Osteoblast (primary cell): ENCODE measurements at regions not wholly inside any gene's neighbourhood (a gene's known extent, or its start where the extent isn't known, plus 50 kb on each side); places are given as distances from the start of the nearest gene placed in this dataset.

Experiments
- DNase-seq: peaks from one replicate; pipeline ENCODE4 v3.0.0; 2011; ENCODE audit warnings: low spot score, mixed read lengths; ENCODE audit not compliant: insufficient read length; ENCODE audit errors: missing footprints
- H2AFZ ChIP-seq: 2 replicates; pipeline ENCODE4 v1.6.0; 2011; ENCODE audit warnings: mild to moderate bottlenecking, low read length
- H3K27ac ChIP-seq: 2 replicates; pipeline ENCODE4 v1.5.1; 2011; ENCODE audit warnings: mild to moderate bottlenecking, low read depth, low read length, moderate library complexity
- H3K27me3 ChIP-seq: 2 replicates; pipeline ENCODE4 v1.6.0; 2012; ENCODE audit warnings: mild to moderate bottlenecking, control low read depth, inconsistent platforms, low read length, moderate library complexity; ENCODE audit not compliant: insufficient read depth
- H3K36me3 ChIP-seq: 2 replicates; pipeline ENCODE4 v1.5.1; 2011; ENCODE audit warnings: mild to moderate bottlenecking, low read length, control low read depth, moderate library complexity; ENCODE audit not compliant: insufficient read depth
- H3K4me1 ChIP-seq: 2 replicates; pipeline ENCODE4 v1.5.1; 2011; ENCODE audit warnings: mild to moderate bottlenecking, low read length, control low read depth, moderate library complexity; ENCODE audit not compliant: insufficient read depth
- H3K4me2 ChIP-seq: 2 replicates; pipeline ENCODE4 v1.6.0; 2011; ENCODE audit warnings: mild to moderate bottlenecking, low read length; ENCODE audit not compliant: insufficient read depth
- H3K4me3 ChIP-seq: fragments of 200-600 bp; sonication (generic); 3 replicates; pipeline ENCODE4 v1.5.1; 2012; ENCODE audit warnings: mild to moderate bottlenecking, low read length, inconsistent platforms; ENCODE audit not compliant: insufficient read depth
- H3K79me2 ChIP-seq: 2 replicates; pipeline ENCODE4 v1.6.0; 2012; ENCODE audit warnings: mild to moderate bottlenecking, low read length, control low read depth, inconsistent platforms; ENCODE audit not compliant: insufficient read depth
- H3K9me3 ChIP-seq: 2 replicates; pipeline ENCODE4 v1.5.1; 2011; ENCODE audit warnings: low read depth, low read length, control low read depth
- H4K20me1 ChIP-seq: 2 replicates; pipeline ENCODE4 v1.6.0; 2012; ENCODE audit warnings: mild to moderate bottlenecking, low read length, control low read depth; ENCODE audit not compliant: insufficient read depth
- CTCF ChIP-seq: IDR thresholded peaks from 2 replicates; pipeline ENCODE4 v1.5.1; 2011; ENCODE audit warnings: mild to moderate bottlenecking, low read depth, low read length, moderate library complexity; ENCODE audit errors: extremely low read depth

GRCh38 chr15:31510057-31510456 is 183.4 kb downstream of the KLF13 start:
- DNase-seq, result no peak
- H3K79me2 ChIP-seq, result no peaks in the 10 kb centered on the region
- H2AFZ ChIP-seq, result no peak overlapping the region
- no peak for TF ChIP-seq CTCF
- no peaks in the 10 kb centered on the region for H4K20me1 ChIP-seq
- no peaks in the 10 kb centered on the region for H3K9me3 ChIP-seq
- H3K4me2 ChIP-seq, result no peak overlapping the region
- H3K27me3 ChIP-seq, result peaks cover 4% of the 10 kb centered on the region
- H3K36me3 ChIP-seq, result no peaks in the 10 kb centered on the region
- no peak overlapping the region for H3K27ac ChIP-seq
- no peaks in the 10 kb centered on the region for H3K4me1 ChIP-seq
- H3K4me3 ChIP-seq, result no peak overlapping the region

- TF ChIP-seq CTCF, result no peak
- no peak for DNase-seq
- Histone ChIP-seq H3K4me2 (no peak overlapping the region), H2AFZ (no peak overlapping the region), H3K9me3 (no peaks in the 10 kb centered on the region), H3K4me3 (no peak overlapping the region), H4K20me1 (no peaks in the 10 kb centered on the region), H3K27me3 (no peaks in the 10 kb centered on the region), H3K27ac (no peak overlapping the region), H3K4me1 (no peaks in the 10 kb centered on the region), H3K36me3 (no peaks in the 10 kb centered on the region), H3K79me2 (no peaks in the 10 kb centered on the region)
Observed at GRCh38 chr15:31511707-31512310, 185.2 kb downstream of the KLF13 start.

DNA sequence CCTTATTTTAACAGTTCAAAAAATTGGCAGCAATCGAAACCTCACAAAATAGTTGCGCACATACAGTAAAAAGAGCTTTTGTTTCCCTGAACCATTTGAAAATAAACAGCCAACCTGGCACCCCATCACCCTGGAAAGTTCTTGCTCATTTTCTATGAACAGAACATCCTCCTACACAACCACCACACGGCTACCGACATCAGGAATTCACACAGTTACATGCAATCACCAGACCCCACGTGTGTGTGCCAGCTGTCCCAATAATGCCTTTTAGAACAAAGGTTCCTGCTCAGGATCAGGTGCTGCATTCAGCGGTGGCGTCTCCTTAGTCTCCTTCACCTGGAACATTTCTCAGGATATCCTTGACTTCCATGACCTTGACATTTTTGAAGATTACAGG is 186.5 kb downstream of the KLF13 start:
- no peak overlapping the region for H3K4me2 ChIP-seq
- H3K4me3 ChIP-seq, result no peak overlapping the region
- no peak overlapping the region for H2AFZ ChIP-seq
- H3K4me1 ChIP-seq, result no peaks in the 10 kb centered on the region
- DNase-seq, result no peak
- no peaks in the 10 kb centered on the region for H3K27me3 ChIP-seq
- H3K79me2 ChIP-seq, result no peaks in the 10 kb centered on the region
- no peaks in the 10 kb centered on the region for H3K36me3 ChIP-seq
- H3K9me3 ChIP-seq, result no peaks in the 10 kb centered on the region
- no peak overlapping the region for H3K27ac ChIP-seq
- no peak for TF ChIP-seq CTCF
- no peaks in the 10 kb centered on the region for H4K20me1 ChIP-seq

GRCh38 chr15:31516440-31516839 is 189.8 kb downstream of the KLF13 start:
- no peak overlapping the region for H3K4me2 ChIP-seq
- no peak overlapping the region for H3K27ac ChIP-seq
- no peaks in the 10 kb centered on the region for H4K20me1 ChIP-seq
- no peaks in the 10 kb centered on the region for H3K36me3 ChIP-seq
- TF ChIP-seq CTCF, result no peak
- H3K27me3 ChIP-seq, result no peaks in the 10 kb centered on the region
- no peak for DNase-seq
- H3K4me1 ChIP-seq, result no peaks in the 10 kb centered on the region
- no peaks in the 10 kb centered on the region for H3K9me3 ChIP-seq
- no peak overlapping the region for H2AFZ ChIP-seq
- no peaks in the 10 kb centered on the region for H3K79me2 ChIP-seq
- H3K4me3 ChIP-seq, result no peak overlapping the region
